PC-9 (cell line): ENCODE measurements at regions not wholly inside any gene's neighbourhood (a gene's known extent, or its start where the extent isn't known, plus 50 kb on each side); places are given as distances from the start of the nearest gene placed in this dataset.

Experiments
- BruUV-seq: library from RNA; stranded (reverse); fragments of 400-500 nt; replicated peaks from 2 replicates; lab custom pipeline; 2021; lab: Mats Ljungman, UMichigan
- CTCF ChIA-PET: fragments of 300-600 bp; sonication (Branson Sonifier 250); formaldehyde crosslinking; loops from one replicate; lab custom pipeline; 2022; ENCODE audit warnings: antibody characterized with exemption; lab: Charles Lee
- POLR2A ChIA-PET: fragments of 300-600 bp; sonication (Branson Sonifier 250); formaldehyde crosslinking; loops from one replicate; lab custom pipeline; 2022; ENCODE audit warnings: antibody characterized with exemption; ENCODE audit not compliant: unreplicated experiment; lab: Charles Lee
- DNase-seq, 2 experiments: peaks; one replicate each; pipeline versions ENCODE4 v3.0.0 to v3.0.0-alpha.2; 2015 to 2022; ENCODE audit warnings: mixed read lengths in 1 of 2
- H2AFZ ChIP-seq: fragments of 200-600 bp; sonication (generic); 2 replicates; pipeline ENCODE4 v1.8.1; 2017; ENCODE audit warnings: antibody characterized with exemption
- H3F3A ChIP-seq: fragments of 200-600 bp; sonication (generic); 2 replicates; pipeline ENCODE4 v1.8.1; 2017; ENCODE audit warnings: antibody characterized with exemption, mild to moderate bottlenecking, low read depth; ENCODE audit not compliant: insufficient read depth
- H3K27ac ChIP-seq: fragments of 200-600 bp; sonication (generic); 2 replicates; pipeline ENCODE4 v1.6.1; 2016; ENCODE audit warnings: mixed run types
- H3K27me3 ChIP-seq: fragments of 200-600 bp; sonication (generic); 2 replicates; pipeline ENCODE4 v1.6.1; 2016; ENCODE audit warnings: low read depth, mixed run types; ENCODE audit not compliant: insufficient read depth
- H3K36me3 ChIP-seq: fragments of 200-600 bp; sonication (generic); 2 replicates; pipeline ENCODE4 v1.6.1; 2016; ENCODE audit warnings: low read depth, mixed run types
- H3K4me1 ChIP-seq: fragments of 200-600 bp; sonication (generic); replicated peaks from 2 replicates; pipeline ENCODE4 v1.6.1; 2016; ENCODE audit warnings: mixed run types; ENCODE audit not compliant: insufficient read depth
- H3K4me2 ChIP-seq: fragments of 200-600 bp; sonication (generic); 2 replicates; pipeline ENCODE4 v1.6.1; 2017; ENCODE audit warnings: mixed run types
- H3K4me3 ChIP-seq: fragments of 200-600 bp; sonication (generic); 2 replicates; pipeline ENCODE4 v1.6.1; 2016; ENCODE audit warnings: mixed run types
- H3K79me2 ChIP-seq: fragments of 200-600 bp; sonication (generic); 2 replicates; pipeline ENCODE4 v1.6.1; 2017; ENCODE audit warnings: low read depth, mixed run types
- H3K9me2 ChIP-seq: fragments of 200-600 bp; sonication (generic); 2 replicates; pipeline ENCODE4 v1.8.1; 2017; ENCODE audit warnings: mild to moderate bottlenecking; ENCODE audit not compliant: insufficient read depth
- H3K9me3 ChIP-seq: fragments of 200-600 bp; sonication (generic); 2 replicates; pipeline ENCODE4 v1.8.1; 2016; ENCODE audit warnings: low read depth; ENCODE audit not compliant: insufficient read depth
- H4K20me1 ChIP-seq: fragments of 200-600 bp; sonication (generic); 2 replicates; pipeline ENCODE4 v1.8.1; 2017; ENCODE audit not compliant: insufficient read depth
- EZH2 ChIP-seq: fragments of 200-600 bp; sonication (generic); IDR thresholded peaks from 2 replicates; pipeline ENCODE4 v1.8.0; 2017; ENCODE audit warnings: antibody characterized with exemption, low read depth
- intact Hi-C: fragments of 100-400 bp; cut with micrococcal nuclease; formaldehyde crosslinking; loops from one replicate; pipeline ENCODE4 v1.10.0; 2022; ENCODE audit not compliant: unreplicated experiment
- TF ChIP-seq, protein P1 (sequence below): fragments of 200-600 bp; sonication (generic); conservative IDR thresholded peaks from 2 replicates; pipeline ENCODE4 v1.6.1; 2017; ENCODE audit warnings: mixed run types, antibody characterized with exemption, mild to moderate bottlenecking, moderate library complexity

DNA sequence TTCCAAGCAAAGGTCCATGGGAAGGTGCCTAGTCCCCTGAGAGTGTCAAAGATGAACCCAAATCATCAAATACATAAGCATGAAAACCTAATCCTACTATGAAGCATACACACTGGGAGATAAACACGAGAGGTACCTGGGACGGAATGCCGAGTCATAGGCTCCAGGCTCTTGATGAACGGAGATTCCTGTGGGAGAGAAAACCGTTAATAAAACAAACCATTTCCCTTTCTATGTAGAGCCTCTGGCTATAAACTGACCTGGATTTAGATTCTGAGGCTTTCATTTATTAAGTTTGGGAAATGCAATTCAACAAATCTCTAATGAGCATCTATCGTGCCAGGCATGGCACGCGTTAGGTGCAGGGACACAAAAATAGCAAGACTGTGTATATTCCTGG lies 206.4 kb upstream of the IL12B start:
- ChIA-PET CTCF (no interaction called here), POLR2A (interaction anchor here (0.6 kb wide), 1 partner anchor 18 kb away, joined by 3 read pairs; no protein-coding TSS in a partner anchor)
- H3K27me3 ChIP-seq, result no peaks in the 10 kb centered on the region
- H3K9me3 ChIP-seq, result peaks cover 14% of the 10 kb centered on the region
- intact Hi-C loops, result no loop called here
- H3K27ac ChIP-seq, result no peak overlapping the region
- H3K4me3 ChIP-seq, result no peak overlapping the region
- no peak for DNase-seq
- no peak for TF ChIP-seq EZH2
- TF ChIP-seq, protein P1, sequence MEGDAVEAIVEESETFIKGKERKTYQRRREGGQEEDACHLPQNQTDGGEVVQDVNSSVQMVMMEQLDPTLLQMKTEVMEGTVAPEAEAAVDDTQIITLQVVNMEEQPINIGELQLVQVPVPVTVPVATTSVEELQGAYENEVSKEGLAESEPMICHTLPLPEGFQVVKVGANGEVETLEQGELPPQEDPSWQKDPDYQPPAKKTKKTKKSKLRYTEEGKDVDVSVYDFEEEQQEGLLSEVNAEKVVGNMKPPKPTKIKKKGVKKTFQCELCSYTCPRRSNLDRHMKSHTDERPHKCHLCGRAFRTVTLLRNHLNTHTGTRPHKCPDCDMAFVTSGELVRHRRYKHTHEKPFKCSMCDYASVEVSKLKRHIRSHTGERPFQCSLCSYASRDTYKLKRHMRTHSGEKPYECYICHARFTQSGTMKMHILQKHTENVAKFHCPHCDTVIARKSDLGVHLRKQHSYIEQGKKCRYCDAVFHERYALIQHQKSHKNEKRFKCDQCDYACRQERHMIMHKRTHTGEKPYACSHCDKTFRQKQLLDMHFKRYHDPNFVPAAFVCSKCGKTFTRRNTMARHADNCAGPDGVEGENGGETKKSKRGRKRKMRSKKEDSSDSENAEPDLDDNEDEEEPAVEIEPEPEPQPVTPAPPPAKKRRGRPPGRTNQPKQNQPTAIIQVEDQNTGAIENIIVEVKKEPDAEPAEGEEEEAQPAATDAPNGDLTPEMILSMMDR, result no peak
- no peaks in the 10 kb centered on the region for H3K36me3 ChIP-seq
- BruUV-seq, result no TSS peak
- H2AFZ ChIP-seq, result no peak overlapping the region
- no peaks in the 10 kb centered on the region for H4K20me1 ChIP-seq
- peaks cover 22% of the 10 kb centered on the region for H3F3A ChIP-seq
- no peaks in the 10 kb centered on the region for H3K79me2 ChIP-seq
- no peak overlapping the region for H3K4me2 ChIP-seq
- peaks cover 10% of the 10 kb centered on the region for H3K4me1 ChIP-seq
- H3K9me2 ChIP-seq, result no peaks in the 10 kb centered on the region

GRCh38 chr5:159539678-159540077 lies 209.4 kb upstream of the IL12B start:
- no peak for TF ChIP-seq EZH2
- TF ChIP-seq, protein P1, result no peak
- Histone ChIP-seq H3K4me2 (no peak overlapping the region), H3K36me3 (no peaks in the 10 kb centered on the region), H3F3A (0 out of 2 replicates have a peak, but pooled peaks cover 4% of the 10 kb centered on the region), H3K9me2 (no peaks in the 10 kb centered on the region), H2AFZ (no peak overlapping the region), H3K9me3 (0 out of 2 replicates have a peak, but pooled peaks cover 7% of the 10 kb centered on the region), H3K27ac (no peak overlapping the region), H3K27me3 (no peaks in the 10 kb centered on the region), H3K4me3 (no peak overlapping the region), H3K4me1 (peaks cover 10% of the 10 kb centered on the region), H3K79me2 (no peaks in the 10 kb centered on the region), H4K20me1 (no peaks in the 10 kb centered on the region)
- ChIA-PET POLR2A (no interaction called here), CTCF (no interaction called here)
- intact Hi-C loops, result no loop called here
- BruUV-seq, result no TSS peak
- DNase-seq, result no peak

DNA sequence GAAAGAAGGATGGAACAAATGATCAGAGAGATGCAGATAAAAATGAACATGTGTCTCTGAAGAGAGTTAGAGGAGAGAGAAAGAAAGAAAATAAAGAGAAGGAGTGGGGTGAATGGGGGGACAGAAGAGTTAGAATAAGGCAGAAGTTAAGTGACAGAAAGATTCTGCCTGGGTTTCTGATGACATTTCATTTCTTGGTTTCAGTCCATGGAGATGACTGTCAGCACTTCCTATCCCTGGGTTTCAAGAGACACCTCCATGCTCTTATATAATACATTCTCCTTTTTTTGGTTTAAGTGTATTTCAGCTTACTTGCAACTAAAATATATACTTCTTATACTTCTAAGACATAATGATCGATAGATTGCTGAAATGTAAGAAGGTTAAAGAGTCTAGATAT lies 213.0 kb upstream of the IL12B start:
- Histone ChIP-seq H4K20me1 (no peaks in the 10 kb centered on the region), H3K9me3 (no peaks in the 10 kb centered on the region), H3K27me3 (no peaks in the 10 kb centered on the region), H3K4me2 (no peak overlapping the region), H2AFZ (no peak overlapping the region), H3K79me2 (no peaks in the 10 kb centered on the region), H3K4me3 (no peak overlapping the region), H3K4me1 (peaks cover 12% of the 10 kb centered on the region), H3K27ac (no peak overlapping the region), H3K9me2 (no peaks in the 10 kb centered on the region), H3K36me3 (no peaks in the 10 kb centered on the region), H3F3A (0 out of 2 replicates have a peak, but pooled peaks cover 4% of the 10 kb centered on the region)
- POLR2A ChIA-PET, result no interaction called here
- intact Hi-C loops, result no loop called here
- no TSS peak for BruUV-seq
- CTCF ChIA-PET, result no interaction called here
- no peak for DNase-seq
- no peak for TF ChIP-seq EZH2
- TF ChIP-seq, protein P1, result no peak
